ENCODE measurements at regions not wholly inside any gene's neighbourhood (a gene's known extent, or its start where the extent isn't known, plus 50 kb on each side); places are given as distances from the start of the nearest gene placed in this dataset.
A peak's percentile ranks its signal among the peaks of the same experiment; 100 is the strongest.

GRCh38 chr18:2415656-2416055 lies 155.6 kb downstream of the METTL4 start:
- DNase-seq (ENCODE audit: low read depth): no peak

GRCh38 chr18:2417861-2418610 lies 153.3 kb downstream of the METTL4 start:
- DNase-seq (ENCODE audit: low read depth): no peak

- DNase-seq (ENCODE audit: low read depth): no peak
These were observed 150.9 kb downstream of the METTL4 start for GRCh38 chr18:2420367-2420766.

DNA sequence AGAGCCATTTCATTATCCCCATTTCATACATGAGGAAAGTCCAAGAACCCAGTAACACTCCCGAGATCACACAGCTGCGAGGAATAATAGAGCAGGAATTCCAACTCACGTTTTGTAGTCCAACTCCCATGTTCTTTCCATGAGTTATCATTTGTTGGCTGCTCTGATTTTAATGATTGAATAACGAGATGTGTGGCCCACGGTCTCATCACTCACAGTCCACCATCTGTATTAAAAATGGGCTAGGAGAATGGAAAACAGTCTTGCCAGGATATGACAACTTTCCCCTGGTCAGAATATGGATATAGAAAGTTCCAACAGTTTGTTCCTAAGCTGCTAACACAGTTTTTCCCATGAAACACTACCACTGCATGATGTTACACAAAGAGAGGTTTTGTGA lies 147.5 kb downstream of the METTL4 start:
- no peak for DNase-seq (ENCODE audit: low read depth)

DNA sequence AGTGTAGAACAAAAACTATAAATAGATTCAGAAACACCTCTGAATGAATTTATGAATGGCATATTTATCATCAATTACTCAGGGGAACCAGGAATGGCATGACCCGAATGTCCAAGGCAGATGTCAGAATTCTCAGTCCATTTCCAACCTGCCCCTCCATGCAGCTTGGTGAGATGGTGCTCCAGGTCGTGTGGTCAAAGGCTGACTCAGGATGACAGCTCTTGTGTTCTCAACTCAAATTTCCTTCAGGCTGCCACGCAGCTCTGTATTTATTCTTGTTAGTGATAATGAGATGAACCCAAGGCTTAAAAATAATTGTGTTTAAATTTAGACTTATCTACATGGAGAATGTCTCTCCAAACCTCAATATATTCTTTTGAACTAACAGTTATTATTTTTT lies 146.9 kb downstream of the METTL4 start:
- no peak for DNase-seq (ENCODE audit: low read depth)

DNA sequence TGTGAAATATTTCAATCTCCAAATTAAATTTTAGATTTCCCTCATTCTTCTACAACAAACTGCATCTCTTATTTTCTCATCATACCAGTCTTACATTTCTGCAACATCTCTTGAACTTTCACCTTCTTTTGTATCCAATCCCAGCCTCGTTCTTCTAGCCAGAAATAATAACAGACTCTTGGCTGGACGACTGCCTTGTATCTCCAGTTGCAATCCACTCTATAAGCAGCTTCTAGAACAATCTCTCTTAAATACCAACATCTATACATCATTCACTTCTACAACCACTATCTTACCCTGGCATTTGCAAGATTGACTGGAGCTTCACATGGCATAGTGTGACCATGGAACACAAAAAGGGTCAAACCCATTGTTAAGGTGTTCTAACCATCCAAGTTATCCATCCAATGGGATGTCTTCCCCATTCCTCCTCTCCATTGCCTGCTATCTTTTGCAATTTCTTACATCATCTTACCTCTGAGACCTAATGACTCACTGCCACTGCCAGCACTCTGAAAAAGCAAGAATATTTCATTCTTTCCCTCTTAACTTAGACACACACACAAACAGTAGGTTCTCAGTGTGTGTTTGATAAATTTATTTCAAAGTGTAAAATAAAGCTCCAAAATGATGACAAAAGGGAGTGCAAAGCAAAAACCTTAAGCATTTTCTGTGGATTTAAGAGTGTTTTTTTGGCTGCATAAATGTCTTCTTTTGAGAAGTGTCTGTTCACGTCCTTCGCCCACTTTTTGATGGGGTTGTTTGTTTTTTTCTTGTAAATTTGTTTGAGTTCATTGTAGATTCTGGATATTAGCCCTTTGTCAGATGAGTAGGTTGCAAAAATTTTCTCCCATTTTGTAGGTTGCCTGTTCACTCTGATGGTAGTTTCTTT lies 145.6 kb downstream of the METTL4 start:
- peak; percentile 6 for DNase-seq (ENCODE audit: low read depth)

- no peak for DNase-seq (ENCODE audit: low read depth)
These were observed 141.1 kb downstream of the METTL4 start for GRCh38 chr18:2430191-2430590.

DNA sequence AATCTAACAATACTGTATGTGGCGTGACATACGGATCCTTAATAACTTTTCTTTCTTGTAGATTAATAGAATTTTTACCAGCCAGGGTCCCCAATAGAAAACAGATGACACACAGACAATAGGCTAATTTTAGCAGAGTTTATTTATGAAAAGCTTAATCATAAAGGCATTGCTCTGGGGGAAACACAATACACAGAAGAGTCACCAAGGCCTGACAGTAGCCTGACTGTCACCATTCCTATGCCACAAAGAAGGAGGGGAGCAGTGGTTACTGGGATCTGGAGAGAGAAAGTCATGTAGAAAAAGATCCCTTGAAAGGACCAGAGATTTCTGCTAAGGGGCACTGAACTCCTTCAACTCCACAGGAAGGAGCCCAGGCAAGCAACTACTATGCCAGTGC lies 139.5 kb downstream of the METTL4 start:
- DNase-seq (ENCODE audit: low read depth): no peak

GRCh38 chr18:2433366-2433765 lies 137.9 kb downstream of the METTL4 start:
- no peak for DNase-seq (ENCODE audit: low read depth)

DNA sequence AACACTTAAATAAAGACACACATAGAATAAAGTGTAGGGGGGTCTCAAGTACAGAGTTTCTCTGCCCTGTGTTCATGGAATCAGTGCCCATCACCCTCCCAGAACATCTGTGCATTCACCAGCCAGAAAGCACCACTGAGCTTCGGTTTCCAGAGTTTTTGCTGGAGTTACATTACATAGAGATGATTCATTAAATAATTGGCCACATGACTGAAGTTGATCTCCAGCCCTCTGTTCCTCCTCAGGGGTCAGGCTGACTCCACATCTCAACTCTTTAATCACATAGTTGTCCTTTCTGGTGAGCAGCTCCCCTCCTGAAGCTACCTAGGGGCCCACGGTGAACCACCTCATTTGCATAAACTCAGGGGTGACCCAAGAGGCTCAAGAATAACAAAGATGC lies 129.8 kb downstream of the METTL4 start:
- DNase-seq (ENCODE audit: low read depth): no peak

- DNase-seq (ENCODE audit: low read depth): no peak
These were observed 129.3 kb downstream of the METTL4 start for GRCh38 chr18:2442006-2442405.

DNA sequence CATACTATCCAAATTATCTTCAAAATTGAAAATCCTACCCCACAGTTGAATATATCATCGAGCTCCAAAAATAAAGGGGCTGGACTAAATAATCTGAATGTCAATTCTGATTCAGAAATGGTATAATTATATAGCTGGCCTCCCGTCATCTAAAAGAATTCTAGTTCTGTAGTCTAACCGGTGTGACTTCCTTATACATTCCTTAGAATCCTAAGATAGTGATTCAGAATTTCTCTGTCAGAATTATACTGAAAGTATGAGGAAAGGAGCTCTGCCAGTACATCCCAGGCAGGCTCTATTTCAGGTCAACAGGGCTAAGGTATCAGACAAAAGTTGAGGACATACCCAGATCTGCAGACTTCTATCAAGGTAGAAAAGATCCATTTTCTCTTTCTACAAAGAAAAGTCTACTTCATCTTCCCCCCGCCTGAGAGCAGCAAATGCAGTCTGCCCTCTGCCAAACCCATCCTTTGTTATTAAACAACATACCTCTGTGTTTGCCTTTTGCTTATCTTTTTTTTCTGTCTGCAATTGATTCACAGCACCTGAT lies 128.5 kb downstream of the METTL4 start:
- DNase-seq (ENCODE audit: low read depth): peak; percentile 36

- no peak for DNase-seq (ENCODE audit: low read depth)
These were observed 127.0 kb downstream of the METTL4 start for GRCh38 chr18:2444201-2444875.

DNA sequence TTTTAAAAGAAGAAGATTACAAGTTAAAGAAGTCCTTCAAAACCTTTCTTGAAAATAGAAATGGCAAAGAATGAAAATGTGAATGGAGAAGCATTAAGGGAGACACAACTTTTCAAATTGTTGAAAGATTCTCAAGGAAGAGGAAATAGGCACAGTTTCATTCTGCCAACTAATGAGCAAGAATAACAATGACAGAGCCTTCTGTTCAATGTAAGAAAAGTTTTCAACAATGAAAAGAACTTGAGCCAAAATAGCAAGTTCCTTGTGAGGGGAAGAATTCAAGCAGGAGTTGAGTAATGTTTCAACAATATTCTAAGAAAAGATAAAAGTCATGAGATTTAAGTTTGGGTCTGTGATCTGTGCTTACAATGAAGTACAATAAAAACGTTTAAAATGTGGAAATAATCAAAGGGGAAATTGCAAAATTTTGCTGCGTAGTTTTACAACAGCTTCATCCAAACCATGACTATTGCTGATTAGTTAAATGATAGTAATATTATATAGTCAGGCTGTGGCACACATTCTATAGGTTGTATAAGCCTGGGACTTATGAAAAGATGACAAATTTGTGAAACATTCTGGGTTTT lies 122.6 kb downstream of the METTL4 start:
- DNase-seq (ENCODE audit: low read depth): no peak

DNA sequence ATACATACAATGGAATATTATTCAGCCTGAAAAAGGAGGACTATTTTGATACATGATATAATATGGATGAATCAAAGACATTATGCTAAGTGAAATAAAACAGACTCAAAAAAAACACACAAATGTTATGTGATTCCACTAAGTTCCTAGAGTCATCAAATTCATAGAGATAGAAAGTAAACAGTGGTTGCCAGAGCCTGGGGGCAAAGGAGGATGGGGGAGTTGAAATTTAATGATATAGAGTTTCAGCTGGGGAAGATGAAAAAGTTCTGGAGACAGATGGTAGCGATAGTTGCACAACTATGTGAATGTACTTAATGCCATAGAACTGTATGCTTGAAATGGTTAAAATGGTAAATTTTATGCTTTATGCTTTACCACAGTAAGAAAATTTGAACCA lies 119.7 kb downstream of the METTL4 start:
- DNase-seq (ENCODE audit: low read depth): no peak

GRCh38 chr18:2459886-2460285 lies 111.4 kb downstream of the METTL4 start:
- peak; percentile 14 for DNase-seq (ENCODE audit: low read depth)

DNA sequence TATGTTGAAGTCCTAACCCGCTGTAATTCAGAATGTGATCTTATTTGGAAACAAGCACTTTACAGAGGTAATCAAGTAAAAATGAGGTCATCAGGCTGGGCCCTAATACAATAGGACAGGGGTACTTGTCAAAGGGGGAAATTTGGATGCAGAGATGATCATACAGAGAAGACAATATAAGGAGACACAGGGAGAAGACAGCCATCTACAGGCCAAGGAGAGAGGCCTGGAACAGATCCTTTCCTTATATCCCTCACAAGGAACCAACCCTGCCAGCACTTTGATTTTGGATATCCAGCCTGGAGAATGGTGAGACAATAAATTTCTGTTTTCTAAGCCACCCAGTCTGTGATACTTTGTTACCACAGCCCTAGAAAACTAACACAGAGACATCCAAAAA lies 104.3 kb downstream of the METTL4 start:
- DNase-seq (ENCODE audit: low read depth): no peak

DNA sequence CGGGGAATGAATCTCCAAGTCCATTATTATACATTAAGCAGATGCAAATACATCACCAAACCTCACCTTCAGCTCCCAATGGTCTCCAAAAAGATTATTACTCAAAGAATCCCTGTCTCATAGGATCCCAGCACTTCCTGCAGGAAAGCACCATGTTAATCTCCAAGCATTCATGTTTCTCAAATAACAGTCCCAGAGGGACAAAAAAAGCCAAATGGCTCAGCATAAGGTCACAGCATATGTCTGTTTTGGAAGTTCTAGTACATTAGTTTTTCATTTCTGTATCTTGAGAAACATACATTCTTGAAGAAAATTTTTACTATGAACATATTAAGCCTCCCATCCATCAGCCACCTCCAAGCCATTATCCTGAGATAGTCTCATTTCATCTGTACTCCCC lies 103.3 kb downstream of the METTL4 start:
- no peak for DNase-seq (ENCODE audit: low read depth)

GRCh38 chr18:2471523-2471922 lies 99.8 kb downstream of the METTL4 start:
- DNase-seq (ENCODE audit: low read depth): no peak

GRCh38 chr18:2478662-2479061 lies 92.6 kb downstream of the METTL4 start:
- no peak for DNase-seq (ENCODE audit: low read depth)

- peak; percentile 12 for DNase-seq (ENCODE audit: low read depth)
These were observed 90.8 kb downstream of the METTL4 start for GRCh38 chr18:2480536-2480935.

Data from renal cortical epithelial cell (primary cell).